GM19324 (cell line): ENCODE measurements at regions not wholly inside any gene's neighbourhood (a gene's known extent, or its start where the extent isn't known, plus 50 kb on each side); places are given as distances from the start of the nearest gene placed in this dataset.

Experiments
- ATAC-seq: cut with Tn5 transposase; IDR thresholded peaks from one replicate; pipeline ENCODE4 v1.9.1; 2021; ENCODE audit warnings: mild to moderate bottlenecking, moderate library complexity; ENCODE audit not compliant: unreplicated experiment, low FRiP score

GRCh38 chr12:98178126-98178525 is 337.3 kb upstream of the TMPO start:
- ATAC-seq = no peak

- ATAC-seq = no peak
Observed at GRCh38 chr12:98179151-98179550, 336.2 kb upstream of the TMPO start.

DNA sequence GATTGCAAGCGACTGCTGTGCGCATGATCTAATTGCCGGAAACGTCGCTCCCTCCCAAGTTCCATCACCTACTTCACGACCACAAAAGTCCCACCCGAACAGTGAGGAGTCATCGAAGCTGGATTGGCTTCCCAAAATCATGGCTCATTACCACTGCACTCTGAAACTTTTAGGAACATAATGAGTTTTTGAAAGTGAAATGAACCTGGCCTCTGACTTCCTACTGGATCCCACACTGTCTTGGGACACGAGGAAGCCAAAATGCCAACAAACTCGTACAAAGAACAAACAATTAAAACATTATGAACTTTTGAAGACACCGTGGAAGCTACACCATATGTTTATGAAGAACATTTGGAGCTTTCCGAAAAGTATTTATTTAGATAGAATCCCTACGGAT is 334.8 kb upstream of the TMPO start:
- no peak for ATAC-seq

GRCh38 chr12:98182821-98183220 is 332.6 kb upstream of the TMPO start:
- no peak for ATAC-seq

DNA sequence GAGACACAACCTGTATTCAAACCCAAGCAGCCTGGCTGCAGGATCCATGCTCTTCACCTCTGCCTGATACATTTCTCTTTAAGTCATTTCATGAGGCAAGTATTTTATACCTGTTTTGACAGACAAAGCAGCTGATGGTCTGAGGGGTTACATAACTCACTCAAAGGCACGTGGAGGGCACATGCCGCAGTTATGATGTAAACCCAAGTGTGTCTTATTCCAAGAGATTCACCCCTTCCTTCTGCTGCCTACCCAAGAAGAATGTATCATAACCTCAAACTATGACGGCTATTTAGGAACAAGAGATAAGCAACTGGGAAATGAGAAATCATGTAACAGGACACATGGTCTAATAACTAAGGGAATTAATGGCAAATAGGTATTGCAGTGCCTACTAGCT is 329.8 kb upstream of the TMPO start:
- ATAC-seq = no peak

GRCh38 chr12:98188650-98189077 is 326.7 kb upstream of the TMPO start:
- no peak for ATAC-seq

GRCh38 chr12:98194591-98194990 is 320.8 kb upstream of the TMPO start:
- no peak for ATAC-seq

DNA sequence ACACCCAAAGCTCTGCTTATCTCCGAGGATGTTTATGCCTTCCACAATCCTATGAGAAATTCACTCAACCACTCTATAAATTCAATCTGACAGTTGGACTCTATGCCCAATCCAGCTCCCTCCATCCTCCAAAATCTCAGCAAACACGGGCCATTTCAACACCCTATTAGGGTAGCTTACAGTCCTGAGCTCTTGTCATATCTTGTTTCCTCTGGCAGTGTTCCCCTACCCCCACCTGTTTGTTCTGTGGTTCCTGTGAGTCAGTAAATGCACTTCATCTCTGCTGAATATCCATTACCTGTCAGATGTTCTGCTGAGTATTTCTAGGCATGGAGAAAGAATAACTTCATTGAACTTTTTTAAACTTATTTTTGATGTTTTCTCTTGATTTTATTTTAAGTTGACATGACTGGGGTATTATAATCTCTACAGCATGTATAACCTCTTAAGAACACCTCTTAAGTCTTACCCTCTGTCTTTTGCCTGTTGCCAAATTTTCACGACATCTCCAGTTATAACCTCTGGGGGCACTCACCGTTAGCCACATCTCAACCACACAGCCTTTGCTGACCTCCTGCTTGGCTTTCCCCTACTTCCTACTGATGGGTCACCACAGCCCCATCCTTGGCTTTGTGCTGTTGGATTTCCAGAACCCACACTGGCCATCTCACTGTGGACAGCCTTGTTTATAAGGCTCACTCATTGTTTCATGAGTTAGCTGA is 317.0 kb upstream of the TMPO start:
- ATAC-seq = no peak

DNA sequence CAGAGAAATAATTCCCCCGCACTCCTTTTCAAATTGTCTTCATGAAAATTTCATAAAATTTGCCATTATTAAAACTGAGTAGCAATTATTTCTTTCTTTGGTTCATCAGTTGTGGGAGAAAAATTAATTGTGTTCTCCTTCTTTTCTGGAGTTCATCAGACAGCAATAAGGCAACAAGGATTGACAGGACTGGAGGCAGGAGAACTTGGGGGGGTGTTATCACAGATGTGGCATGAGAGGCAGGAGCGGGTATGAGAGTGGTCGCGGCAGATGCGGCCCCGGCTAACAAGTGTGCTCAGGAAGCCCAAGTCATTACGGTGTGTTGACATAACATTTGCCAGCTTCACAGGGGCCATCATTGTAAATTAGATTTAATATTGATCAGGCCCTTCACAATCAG is 306.6 kb upstream of the TMPO start:
- ATAC-seq = no peak

GRCh38 chr12:98211909-98212695 is 303.3 kb upstream of the TMPO start:
- no peak for ATAC-seq

- ATAC-seq = no peak
Observed at GRCh38 chr12:98213556-98213955, 301.8 kb upstream of the TMPO start.

GRCh38 chr12:98217257-98217656 is 298.1 kb upstream of the TMPO start:
- ATAC-seq = no peak

DNA sequence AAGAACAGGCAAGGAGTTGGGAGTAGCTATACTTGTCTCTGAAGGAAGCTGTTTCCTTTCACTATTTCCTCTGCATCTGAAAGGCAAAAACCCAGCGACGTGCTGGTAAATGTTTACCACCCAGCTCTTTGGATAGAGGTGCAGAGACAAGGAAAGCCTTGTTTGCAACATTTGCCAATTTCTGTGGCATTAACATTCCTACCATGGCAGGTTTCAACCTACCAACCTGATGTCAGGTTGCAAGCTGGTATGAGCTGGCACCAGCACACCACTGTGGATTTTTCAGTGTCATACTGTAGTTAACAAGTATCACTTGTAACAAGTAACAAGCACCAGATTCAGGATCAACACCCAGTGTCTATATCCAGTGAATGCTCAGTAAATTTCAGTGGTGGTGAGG is 294.8 kb upstream of the TMPO start:
- no peak for ATAC-seq

DNA sequence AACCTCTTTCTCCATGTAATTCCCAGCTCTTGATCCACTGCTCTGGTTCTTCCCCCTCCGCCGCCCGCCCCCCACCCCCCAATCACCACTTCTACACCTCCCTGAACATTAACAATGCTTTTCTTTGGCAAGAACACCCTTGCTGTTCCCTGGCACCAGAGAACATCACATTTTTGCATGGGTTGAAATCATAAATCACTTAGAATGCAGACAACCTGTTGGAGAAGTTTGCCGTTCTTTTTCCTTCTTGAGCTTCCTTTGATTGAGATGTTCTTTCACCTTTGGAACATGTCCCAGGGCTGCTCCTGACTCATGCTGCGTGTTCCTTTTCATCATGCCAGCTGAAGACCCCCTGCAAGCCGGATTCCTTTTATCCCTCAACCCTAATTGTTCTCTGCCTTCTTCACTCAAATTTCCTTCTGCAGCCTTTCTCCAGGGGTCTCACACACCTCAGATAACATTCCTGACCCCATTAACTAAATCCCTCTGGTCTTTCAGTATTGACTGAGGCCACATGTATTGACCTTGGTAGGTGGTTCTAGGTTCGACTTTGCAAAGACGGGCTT is 294.1 kb upstream of the TMPO start:
- ATAC-seq = no peak

DNA sequence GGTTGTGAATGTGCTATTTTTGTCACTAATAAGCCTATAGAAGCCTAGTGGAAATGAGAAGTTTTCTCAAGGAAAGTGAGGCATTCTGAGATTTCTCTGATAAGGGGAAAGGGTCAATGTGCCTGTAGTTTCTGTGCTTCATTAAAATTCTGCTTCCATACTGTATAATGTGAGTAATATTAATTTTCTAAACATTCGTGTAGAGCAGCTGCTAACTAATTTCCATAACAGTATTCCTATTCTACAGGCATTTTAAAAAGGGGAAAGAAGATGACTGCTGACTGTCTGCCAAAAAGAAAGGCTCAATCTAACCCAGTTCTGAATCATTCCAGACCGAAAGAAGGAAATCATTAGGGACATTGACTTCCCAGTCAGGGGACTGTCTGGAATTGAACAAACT is 293.3 kb upstream of the TMPO start:
- ATAC-seq = no peak

GRCh38 chr12:98224584-98225221 is 290.7 kb upstream of the TMPO start:
- ATAC-seq = peak; percentile 86

DNA sequence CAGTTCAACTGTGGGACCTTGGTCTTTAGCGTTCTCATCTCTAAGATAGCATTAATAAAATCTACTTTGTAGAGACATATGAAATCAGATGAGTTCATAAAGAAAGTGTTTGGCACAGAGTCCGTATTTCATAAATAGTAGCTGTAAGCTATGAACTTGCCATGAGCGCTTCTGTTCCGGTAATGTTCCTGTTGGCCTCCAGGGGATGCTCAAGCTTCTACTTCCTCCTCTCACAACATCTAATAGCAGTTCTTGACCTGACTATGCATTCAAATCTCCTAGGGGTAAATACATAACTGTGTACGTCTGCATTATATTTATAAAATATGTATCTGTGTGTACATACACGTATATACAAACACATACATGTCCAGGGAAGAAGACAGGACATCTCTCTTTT is 288.2 kb upstream of the TMPO start:
- ATAC-seq = no peak

- ATAC-seq = no peak
Observed at GRCh38 chr12:98228683-98229539, 286.5 kb upstream of the TMPO start.

DNA sequence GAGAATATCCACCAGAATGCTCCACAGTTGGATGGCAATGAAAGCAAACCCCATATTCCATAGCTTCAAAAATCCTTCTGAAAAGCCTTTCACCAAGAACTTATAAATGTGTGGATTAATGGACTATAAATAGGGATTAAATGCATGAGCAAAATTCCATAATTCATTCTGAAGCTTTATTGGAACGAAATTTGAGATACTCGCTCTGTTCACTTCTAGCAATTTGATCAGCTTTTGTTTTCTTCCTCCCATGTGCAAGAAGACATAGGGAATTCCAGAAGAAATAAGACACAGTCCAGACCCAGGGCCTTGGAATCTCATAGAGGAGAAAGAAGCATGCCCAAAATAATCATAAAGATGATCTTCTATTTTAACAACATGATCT is 285.9 kb upstream of the TMPO start:
- ATAC-seq = no peak

GRCh38 chr12:98232753-98233390 is 282.5 kb upstream of the TMPO start:
- ATAC-seq = no peak
